NOMO-1 treated with DMSO at 0.1 percent for 48 hours (cell line): ENCODE measurements at regions not wholly inside any gene's neighbourhood (a gene's known extent, or its start where the extent isn't known, plus 50 kb on each side); places are given as distances from the start of the nearest gene placed in this dataset.
A peak's percentile ranks its signal among the peaks of the same experiment; 100 is the strongest.

Source experiments
- DNase-seq: peaks from one replicate; lab custom pipeline; 2025; ENCODE audit not compliant: unreplicated experiment; lab: John Stamatoyannopoulos, UW

GRCh38 chr12:124096109-124096508, 123.1 kb downstream of the ZNF664 start:
- DNase-seq = no peak

- no peak for DNase-seq
Observed at GRCh38 chr12:124096869-124097434, 123.9 kb downstream of the ZNF664 start.

GRCh38 chr12:124097701-124098100, 124.7 kb downstream of the ZNF664 start:
- no peak for DNase-seq

- DNase-seq = no peak
Observed at GRCh38 chr12:124098101-124098757, 125.2 kb downstream of the ZNF664 start.

GRCh38 chr12:124098887-124099286, 125.9 kb downstream of the ZNF664 start:
- no peak for DNase-seq

GRCh38 chr12:124099661-124100060, 126.6 kb downstream of the ZNF664 start:
- no peak for DNase-seq

GRCh38 chr12:124100572-124101178, 127.7 kb downstream of the ZNF664 start:
- no peak for DNase-seq

- DNase-seq = no peak
Observed at GRCh38 chr12:124105546-124105945, 132.5 kb downstream of the ZNF664 start.

- DNase-seq = no peak
Observed at GRCh38 chr12:124107351-124107750, 134.3 kb downstream of the ZNF664 start.

- DNase-seq = peak; percentile 62
Observed at GRCh38 chr12:124109760-124110159, 136.7 kb downstream of the ZNF664 start.

- DNase-seq = no peak
Observed at GRCh38 chr12:124110372-124110883, 137.4 kb downstream of the ZNF664 start.

GRCh38 chr12:124111006-124111405, 138.0 kb downstream of the ZNF664 start:
- no peak for DNase-seq

GRCh38 chr12:124114316-124114715, 141.3 kb downstream of the ZNF664 start:
- DNase-seq = no peak

GRCh38 chr12:124115496-124115895, 142.5 kb downstream of the ZNF664 start:
- no peak for DNase-seq

- DNase-seq = no peak
Observed at GRCh38 chr12:124115976-124116690, 143.1 kb downstream of the ZNF664 start.

GRCh38 chr12:124120739-124121138, 147.7 kb downstream of the ZNF664 start:
- DNase-seq = no peak

- DNase-seq = no peak
Observed at GRCh38 chr12:124122722-124123121, 149.7 kb downstream of the ZNF664 start.

GRCh38 chr12:124123296-124124000, 150.4 kb downstream of the ZNF664 start:
- no peak for DNase-seq

GRCh38 chr12:124125203-124125871, 152.3 kb downstream of the ZNF664 start:
- peak; percentile 63 for DNase-seq

GRCh38 chr12:124126950-124127655, 154.1 kb downstream of the ZNF664 start:
- no peak for DNase-seq
